Motor neuron (in vitro differentiated cells): ENCODE measurements at regions not wholly inside any gene's neighbourhood (a gene's known extent, or its start where the extent isn't known, plus 50 kb on each side); places are given as distances from the start of the nearest gene placed in this dataset.

Source experiments
- ATAC-seq, 8 experiments: fragments of 200-7000 bp; cut with Tn5 transposase; replicated peaks in 6 of 8; 2 replicates each; pipeline ENCODE4 v1.8.0; 2021; ENCODE audit warnings: mild to moderate bottlenecking in 8 of 8, moderate library complexity in 8 of 8
- H3K27ac ChIP-seq, 2 donors: fragments of 250-450 bp; sonication (Bioruptor Pico); 2 replicates each; pipeline ENCODE4 v1.9.0; 2021; ENCODE audit warnings: antibody characterized with exemption in 2 of 2, mild to moderate bottlenecking in 2 of 2, moderate library complexity in 1 of 2
- H3K4me1 ChIP-seq, 2 donors: fragments of 250-450 bp; sonication (Bioruptor Pico); replicated peaks in 1 of 2; 2 replicates each; pipeline ENCODE4 v1.6.1; 2021; ENCODE audit warnings: antibody characterized with exemption in 2 of 2, mild to moderate bottlenecking in 2 of 2, moderate library complexity in 1 of 2
- H3K4me3 ChIP-seq, 5 donors: fragments of 250-450 bp; sonication (Bioruptor Pico); 2 replicates each; pipeline ENCODE4 v1.9.0; 2021; ENCODE audit warnings: antibody characterized with exemption in 5 of 5, mild to moderate bottlenecking in 5 of 5, moderate library complexity in 4 of 5
- WGBS, 10 experiments: fragments of 450-650 bp; shearing (Covaris generic); methylation state at CpG; one replicate each; pipeline ENCODE4 v1.0.0; 2022; 5-methylcytosine and 5-hydroxymethylcytosine counted together
- in situ Hi-C, 9 experiments: fragments of 400-800 bp; cut with MboI; loops; one replicate each; pipeline ENCODE4 v1.15.0; 2021; ENCODE audit warnings: low sequenced_read_pairs in 9 of 9, low pct_unique_long_range_greater_than_20kb in 2 of 9; ENCODE audit not compliant: unreplicated experiment in 9 of 9

DNA sequence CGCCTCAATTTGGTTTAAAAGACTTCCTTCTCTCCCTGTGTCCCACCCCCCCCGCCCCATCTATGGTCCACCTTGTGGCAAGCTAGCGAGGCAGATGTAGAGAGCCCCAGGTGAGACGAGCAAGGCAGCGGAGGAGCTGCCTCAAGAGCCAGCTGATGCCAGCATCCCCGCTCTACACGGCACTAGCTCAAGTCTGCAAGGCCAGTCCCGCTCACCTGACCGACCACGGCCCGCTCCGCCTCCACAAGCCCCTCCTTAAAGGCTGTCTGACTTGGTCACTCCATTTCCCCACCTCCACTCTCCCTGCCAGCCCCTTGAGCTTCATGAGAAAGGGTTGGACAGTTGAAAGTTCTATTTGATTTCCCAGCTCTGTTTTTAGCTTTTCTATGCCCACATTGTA is 56.2 kb upstream of the IGF1R start:
- in situ Hi-C loops: no loop called here
- ATAC-seq: no peak

DNA sequence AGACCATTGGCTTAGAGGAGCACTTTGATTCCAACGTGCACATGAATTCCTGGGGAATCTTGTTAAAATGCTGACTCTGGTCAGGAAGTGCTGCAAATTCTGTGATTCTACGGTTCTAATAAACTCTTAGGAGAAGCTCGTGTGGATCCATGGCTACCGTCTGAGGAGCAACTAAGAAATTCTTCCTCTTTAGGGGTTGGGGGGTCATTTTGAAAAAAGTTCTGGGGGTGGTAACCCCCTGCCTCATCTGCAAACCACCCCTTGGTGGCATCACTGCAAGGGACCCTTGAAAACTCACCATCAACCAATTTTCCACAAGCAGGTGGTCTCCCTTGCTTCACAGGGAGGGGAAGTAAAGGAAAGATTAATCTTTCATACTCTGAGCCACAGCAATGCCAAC is 52.2 kb upstream of the IGF1R start:
- 0 to 93% (median 79%) methylated on average over 1 to 4 of the region's 4 CpGs; no CpG with 5 or more reads in 3 of the 10 experiments for whole genome bisulfite sequencing, 10 experiments
- Histone ChIP-seq H3K27ac (no peak overlapping the region), H3K4me3 (no peak overlapping the region), H3K4me1 (no peaks in the 10 kb centered on the region)
- no peak for ATAC-seq
- in situ Hi-C loops: no loop called here

More for the DNA sequence above, 56.2 kb upstream of the IGF1R start:
- Histone ChIP-seq H3K27ac (no peak overlapping the region), H3K4me1 (no peaks in the 10 kb centered on the region), H3K4me3 (no peak overlapping the region)
- WGBS, 10 experiments: 91% methylated on average over 9 of the region's 12 CpGs; no CpG with 5 or more reads in 9 of the 10 experiments

DNA sequence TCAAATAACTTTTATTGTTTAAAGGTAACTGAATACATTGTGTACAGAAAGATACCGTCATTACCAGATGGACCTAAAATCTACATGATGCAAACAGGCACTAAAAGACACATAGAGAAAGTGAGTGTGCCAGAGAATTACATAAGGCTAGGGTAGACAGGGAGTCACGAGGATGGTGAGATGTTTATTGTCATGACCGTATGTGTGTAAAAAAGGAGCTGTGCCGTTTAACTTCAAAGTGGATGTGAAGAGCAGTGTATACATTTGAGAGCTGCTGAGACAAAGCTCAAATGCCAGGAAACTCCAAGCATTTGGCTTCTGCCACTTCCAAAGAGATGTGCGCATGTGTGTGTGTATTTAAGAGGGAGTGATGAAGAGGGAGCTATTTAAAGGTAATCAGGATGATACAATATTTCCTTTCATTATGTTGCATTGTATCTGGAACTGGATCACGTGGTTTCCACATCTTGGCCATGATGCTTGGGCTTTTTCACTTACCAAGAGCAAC is 51.4 kb upstream of the IGF1R start:
- Histone ChIP-seq H3K4me1 (no peaks in the 10 kb centered on the region), H3K27ac (no peak overlapping the region), H3K4me3 (no peak overlapping the region)
- 0 to 100% (median 86%) methylated on average over 1 to 4 of the region's 6 CpGs; no CpG with 5 or more reads in 1 of the 10 experiments for WGBS, 10 experiments
- peak in 1 of 8 experiments; percentile 36 for ATAC-seq
- in situ Hi-C loops: no loop called here

DNA sequence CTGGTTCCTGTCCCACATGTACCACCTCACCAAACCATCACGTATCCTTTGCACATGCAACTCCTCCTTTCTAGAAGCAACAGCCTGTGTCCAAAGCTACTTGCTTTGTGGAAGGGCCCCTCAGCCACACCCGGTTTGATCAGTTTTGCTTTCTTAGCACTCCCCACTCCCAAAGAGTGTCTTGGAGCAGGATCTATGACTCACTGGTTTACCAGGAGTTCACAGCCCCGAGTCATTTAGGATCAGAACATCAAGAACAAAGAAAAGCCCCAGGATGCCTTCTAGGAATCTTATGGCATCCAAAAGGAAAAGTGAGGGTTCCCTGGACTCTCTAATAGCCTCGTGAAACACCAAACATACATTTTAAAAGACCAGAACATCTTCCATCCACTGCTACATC is 50.7 kb upstream of the IGF1R start:
- no peak for ATAC-seq
- Histone ChIP-seq H3K4me1 (no peaks in the 10 kb centered on the region), H3K4me3 (no peak overlapping the region), H3K27ac (no peak overlapping the region)
- 0 to 25% (median 17%) methylated on average over 1 to 4 of the region's 4 CpGs; no CpG with 5 or more reads in 4 of the 10 experiments for WGBS, 10 experiments
- in situ Hi-C loops: no loop called here
